Duodenal mucosa (tissue), 2 donors: ENCODE measurements at regions not wholly inside any gene's neighbourhood (a gene's known extent, or its start where the extent isn't known, plus 50 kb on each side); places are given as distances from the start of the nearest gene placed in this dataset.
"Not testable (repeated sequence)": the region's sequence is repeated elsewhere in the genome, so short reads cannot be mapped to it uniquely, and the experiment has no call there.

ENCODE experiments used
- H3K27ac ChIP-seq: one replicate; pipeline ENCODE4 v1.7.0; 2013; ENCODE audit warnings: low read depth, low read length
- H3K27me3 ChIP-seq, 2 donors: one replicate each; pipeline ENCODE4 v1.7.0; 2013; ENCODE audit warnings: low read length in 2 of 2, control low read depth in 1 of 2; ENCODE audit not compliant: insufficient read depth in 2 of 2, control insufficient read depth in 1 of 2
- H3K36me3 ChIP-seq, 2 donors: one replicate each; pipeline ENCODE4 v1.7.0; 2013; ENCODE audit warnings: low read length in 2 of 2, control low read depth in 1 of 2; ENCODE audit not compliant: insufficient read depth in 2 of 2, control insufficient read depth in 1 of 2
- H3K4me1 ChIP-seq, 2 donors: one replicate each; pipeline ENCODE4 v1.7.0; 2013; ENCODE audit warnings: low read length in 2 of 2, control low read depth in 1 of 2; ENCODE audit not compliant: insufficient read depth in 2 of 2, control insufficient read depth in 1 of 2
- H3K4me3 ChIP-seq, 2 donors: one replicate each; pipeline ENCODE4 v1.7.0; 2013; ENCODE audit warnings: low read length in 2 of 2, low read depth in 1 of 2
- H3K9ac ChIP-seq, 2 donors: one replicate each; pipeline ENCODE4 v1.7.0; 2013; ENCODE audit warnings: low read length in 2 of 2, low read depth in 1 of 2
- H3K9me3 ChIP-seq, 2 donors: one replicate each; pipeline ENCODE4 v1.7.0; 2013; ENCODE audit warnings: low read length in 2 of 2, control low read depth in 1 of 2; ENCODE audit not compliant: control insufficient read depth in 1 of 2

- not testable (repeated sequence) for H3K9ac ChIP-seq, H3K36me3 ChIP-seq, H3K27ac ChIP-seq, H3K4me3 ChIP-seq, H3K4me1 ChIP-seq, H3K9me3 ChIP-seq, H3K27me3 ChIP-seq
Observed at GRCh38 chr5:17034992-17035391, 98.9 kb upstream of the MYO10 start.

DNA sequence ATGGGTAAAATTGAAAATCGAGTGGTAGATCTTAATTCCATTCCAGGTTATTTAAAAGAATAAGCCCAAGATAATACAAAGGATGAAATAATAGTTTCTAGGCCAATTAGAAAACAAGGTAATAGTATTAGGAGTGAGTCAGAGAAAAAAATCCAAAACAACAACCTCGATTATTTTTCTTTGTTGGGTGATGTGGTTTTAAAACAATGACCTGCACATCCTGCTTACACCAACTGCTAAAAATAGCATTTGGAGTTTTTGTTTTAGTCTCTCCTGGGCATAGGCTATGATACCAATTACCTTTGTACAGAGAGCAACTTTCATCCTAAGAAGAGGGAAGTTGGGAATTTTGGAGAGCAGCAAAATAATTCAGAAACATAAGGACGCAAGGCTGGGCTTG is 101.7 kb upstream of the MYO10 start:
- Histone ChIP-seq H3K4me3 (no peak overlapping the region), H3K36me3 (no peaks in the 10 kb centered on the region), H3K27me3 (no peaks in the 10 kb centered on the region), H3K9me3 (no peaks in the 10 kb centered on the region), H3K27ac (no peak overlapping the region), H3K9ac (no peak overlapping the region), H3K4me1 (no peaks in the 10 kb centered on the region)

DNA sequence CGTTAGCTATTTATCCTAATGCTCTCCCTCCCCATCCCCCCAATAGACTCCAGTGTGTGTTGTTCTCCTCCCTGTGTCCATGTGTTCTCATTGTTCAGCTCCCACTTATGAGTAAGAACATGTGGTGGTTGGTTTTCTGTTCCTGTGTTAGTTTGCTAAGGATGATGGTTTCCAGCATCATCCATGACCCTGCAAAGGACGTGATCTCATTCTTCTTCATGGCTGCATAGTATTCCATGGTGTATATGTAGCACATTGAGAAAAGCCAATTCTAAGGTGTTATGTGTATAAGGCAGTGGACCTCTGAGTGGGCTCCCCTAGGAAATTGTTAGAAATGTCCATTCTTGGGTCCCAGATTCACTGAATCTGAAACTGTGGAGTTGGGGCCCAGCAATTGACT is 103.1 kb upstream of the MYO10 start:
- no peaks in the 10 kb centered on the region for H3K27me3 ChIP-seq
- no peaks in the 10 kb centered on the region for H3K4me1 ChIP-seq
- H3K36me3 ChIP-seq = no peaks in the 10 kb centered on the region
- H3K9ac ChIP-seq = no peak overlapping the region
- no peak overlapping the region for H3K4me3 ChIP-seq
- H3K27ac ChIP-seq = no peak overlapping the region
- H3K9me3 ChIP-seq = no peaks in the 10 kb centered on the region

GRCh38 chr5:17042041-17042440 is 106.0 kb upstream of the MYO10 start:
- H3K27ac ChIP-seq = no peak overlapping the region
- no peaks in the 10 kb centered on the region for H3K4me1 ChIP-seq
- H3K27me3 ChIP-seq = no peaks in the 10 kb centered on the region
- H3K36me3 ChIP-seq = no peaks in the 10 kb centered on the region
- no peak overlapping the region for H3K9ac ChIP-seq
- no peaks in the 10 kb centered on the region for H3K9me3 ChIP-seq
- H3K4me3 ChIP-seq = no peak overlapping the region

DNA sequence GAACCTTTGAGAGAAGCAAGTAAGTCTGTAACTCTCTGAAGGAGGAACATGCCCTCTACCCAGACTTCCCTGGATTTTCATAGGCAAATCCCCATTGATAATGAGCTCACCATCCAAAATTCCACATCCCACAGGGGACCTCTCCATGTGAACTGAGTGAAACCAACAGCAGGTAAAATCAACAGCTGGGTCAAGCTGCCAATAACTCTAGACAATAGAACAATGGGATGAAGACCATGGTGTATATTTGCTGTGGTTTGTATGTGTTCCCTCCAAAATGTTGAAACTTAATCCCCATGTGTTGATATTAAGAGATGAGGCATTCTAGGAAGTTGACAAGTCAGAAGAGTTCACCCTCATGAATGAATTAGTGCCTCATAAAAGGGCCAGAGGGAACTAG is 110.2 kb upstream of the MYO10 start:
- Histone ChIP-seq H3K27ac (no peak overlapping the region), H3K9ac (no peak overlapping the region), H3K27me3 (no peaks in the 10 kb centered on the region), H3K4me1 (no peaks in the 10 kb centered on the region), H3K36me3 (no peaks in the 10 kb centered on the region), H3K9me3 (no peaks in the 10 kb centered on the region), H3K4me3 (no peak overlapping the region)

GRCh38 chr5:17050236-17050635 is 114.1 kb upstream of the MYO10 start:
- Histone ChIP-seq H3K4me3 (no peak overlapping the region), H3K27me3 (no peaks in the 10 kb centered on the region), H3K27ac (no peak overlapping the region), H3K9me3 (no peaks in the 10 kb centered on the region), H3K36me3 (no peaks in the 10 kb centered on the region), H3K9ac (no peak overlapping the region), H3K4me1 (no peaks in the 10 kb centered on the region)

- H3K36me3 ChIP-seq = no peaks in the 10 kb centered on the region
- H3K4me3 ChIP-seq = no peak overlapping the region
- peaks cover 10 to 17% of the 10 kb centered on the region in 2 donors for H3K4me1 ChIP-seq
- no peak overlapping the region for H3K9ac ChIP-seq
- H3K27me3 ChIP-seq = no peaks in the 10 kb centered on the region
- H3K9me3 ChIP-seq = no peaks in the 10 kb centered on the region
- H3K27ac ChIP-seq = no peak overlapping the region
Observed at GRCh38 chr5:17054911-17055310, 118.8 kb upstream of the MYO10 start.

GRCh38 chr5:17056141-17056631 is 120.1 kb upstream of the MYO10 start:
- Histone ChIP-seq H3K4me1 (peaks cover 10 to 17% of the 10 kb centered on the region in 2 donors), H3K4me3 (no peak overlapping the region), H3K9ac (no peak overlapping the region), H3K9me3 (no peaks in the 10 kb centered on the region), H3K27ac (no peak overlapping the region), H3K27me3 (no peaks in the 10 kb centered on the region), H3K36me3 (no peaks in the 10 kb centered on the region)

- no peak overlapping the region for H3K4me3 ChIP-seq
- no peaks in the 10 kb centered on the region for H3K9me3 ChIP-seq
- no peak overlapping the region for H3K9ac ChIP-seq
- H3K27ac ChIP-seq = no peak overlapping the region
- no peaks in the 10 kb centered on the region for H3K36me3 ChIP-seq
- peaks cover 10 to 17% of the 10 kb centered on the region in 2 donors for H3K4me1 ChIP-seq
- no peaks in the 10 kb centered on the region for H3K27me3 ChIP-seq
Observed at GRCh38 chr5:17058438-17058837, 122.3 kb upstream of the MYO10 start.

DNA sequence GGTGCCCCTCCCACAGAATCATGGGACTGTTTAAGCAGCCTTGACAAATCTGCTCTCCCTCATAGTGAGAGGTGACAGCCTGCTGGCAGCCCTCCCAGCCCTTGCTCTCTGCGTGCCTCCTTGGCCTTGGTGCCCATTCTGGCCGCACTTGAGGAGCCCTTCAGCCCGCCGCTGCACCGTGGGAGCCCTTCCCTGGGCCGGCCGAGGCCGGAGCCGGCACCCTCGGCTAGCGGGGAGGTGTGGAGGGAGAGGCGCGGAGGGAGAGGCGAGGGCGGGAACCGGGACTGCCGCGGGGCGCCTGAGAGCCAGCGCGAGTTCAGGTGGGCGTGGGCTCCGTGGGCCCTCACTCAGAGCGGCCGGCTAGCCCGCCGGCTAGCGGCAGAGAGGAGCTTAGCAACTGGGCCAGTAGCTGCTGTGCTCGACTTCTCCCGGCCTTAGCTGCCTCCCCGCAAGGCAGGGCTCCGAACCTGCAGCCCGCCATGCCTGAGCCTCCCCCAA is 125.9 kb upstream of the MYO10 start:
- Histone ChIP-seq H3K4me3 (no peak overlapping the region), H3K9ac (no peak overlapping the region)

GRCh38 chr5:17062741-17063140 is 126.7 kb upstream of the MYO10 start:
- H3K4me1 ChIP-seq, H3K9ac ChIP-seq, H3K27ac ChIP-seq, H3K27me3 ChIP-seq, H3K9me3 ChIP-seq, H3K4me3 ChIP-seq, H3K36me3 ChIP-seq: not testable (repeated sequence)

More for the DNA sequence above, 125.9 kb upstream of the MYO10 start:
- Histone ChIP-seq H3K27ac (no peak overlapping the region), H3K27me3 (no peaks in the 10 kb centered on the region), H3K9me3 (no peaks in the 10 kb centered on the region), H3K36me3 (no peaks in the 10 kb centered on the region), H3K4me1 (peaks cover 8 to 10% of the 10 kb centered on the region in 2 donors)
